WERI-Rb-1 (cell line): ENCODE measurements at regions not wholly inside any gene's neighbourhood (a gene's known extent, or its start where the extent isn't known, plus 50 kb on each side); places are given as distances from the start of the nearest gene placed in this dataset.

Experiments used
- DNase-seq: peaks from one replicate; pipeline ENCODE4 v3.0.0-alpha.2; 2020
- H3K27ac ChIP-seq: fragments of 250-450 bp; sonication (Bioruptor Pico); 2 replicates; pipeline ENCODE4 v1.5.1; 2020; ENCODE audit warnings: mild to moderate bottlenecking, moderate library complexity
- H3K27me3 ChIP-seq: fragments of 250-450 bp; sonication (Bioruptor Pico); 2 replicates; pipeline ENCODE4 v1.5.1; 2021; ENCODE audit warnings: mild to moderate bottlenecking, low read depth, moderate library complexity; ENCODE audit not compliant: insufficient read depth, severe bottlenecking
- H3K36me3 ChIP-seq: fragments of 250-450 bp; sonication (Bioruptor Pico); 2 replicates; pipeline ENCODE4 v1.5.1; 2020; ENCODE audit warnings: mild to moderate bottlenecking, moderate library complexity
- H3K4me3 ChIP-seq: 2 replicates; pipeline ENCODE4 v1.5.1; 2011; ENCODE audit warnings: low read depth, mild to moderate bottlenecking, control low read depth, low read length
- H3K9me3 ChIP-seq: fragments of 250-450 bp; sonication (Bioruptor Pico); 2 replicates; pipeline ENCODE4 v1.5.1; 2021; ENCODE audit warnings: mild to moderate bottlenecking, moderate library complexity; ENCODE audit not compliant: severe bottlenecking
- TF ChIP-seq, protein P1 (sequence below): IDR thresholded peaks from 2 replicates; pipeline ENCODE4 v1.5.1; 2011; ENCODE audit warnings: low read depth, mild to moderate bottlenecking, control low read depth, inconsistent platforms, low read length

DNA sequence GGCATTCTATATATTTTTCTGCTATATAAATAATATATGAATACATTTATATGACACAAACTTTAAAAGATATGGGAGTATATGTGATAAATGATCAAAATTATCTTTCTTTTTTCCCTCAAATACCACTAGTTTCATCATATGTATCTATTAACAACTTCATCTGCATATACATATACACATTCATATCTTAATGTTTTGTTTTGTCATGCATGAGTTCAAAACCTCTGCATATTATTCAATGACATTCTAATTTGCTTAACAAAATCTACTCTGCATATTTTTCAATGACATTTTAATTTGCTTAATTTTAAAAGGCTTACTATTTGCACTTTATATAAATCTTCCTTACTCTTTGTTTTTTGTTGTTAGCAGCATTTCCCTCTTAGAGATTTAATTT lies 276.2 kb downstream of the PIK3C3 start:
- no peaks in the 10 kb centered on the region for H3K27me3 ChIP-seq
- H3K4me3 ChIP-seq = no peak overlapping the region
- TF ChIP-seq, protein P1, sequence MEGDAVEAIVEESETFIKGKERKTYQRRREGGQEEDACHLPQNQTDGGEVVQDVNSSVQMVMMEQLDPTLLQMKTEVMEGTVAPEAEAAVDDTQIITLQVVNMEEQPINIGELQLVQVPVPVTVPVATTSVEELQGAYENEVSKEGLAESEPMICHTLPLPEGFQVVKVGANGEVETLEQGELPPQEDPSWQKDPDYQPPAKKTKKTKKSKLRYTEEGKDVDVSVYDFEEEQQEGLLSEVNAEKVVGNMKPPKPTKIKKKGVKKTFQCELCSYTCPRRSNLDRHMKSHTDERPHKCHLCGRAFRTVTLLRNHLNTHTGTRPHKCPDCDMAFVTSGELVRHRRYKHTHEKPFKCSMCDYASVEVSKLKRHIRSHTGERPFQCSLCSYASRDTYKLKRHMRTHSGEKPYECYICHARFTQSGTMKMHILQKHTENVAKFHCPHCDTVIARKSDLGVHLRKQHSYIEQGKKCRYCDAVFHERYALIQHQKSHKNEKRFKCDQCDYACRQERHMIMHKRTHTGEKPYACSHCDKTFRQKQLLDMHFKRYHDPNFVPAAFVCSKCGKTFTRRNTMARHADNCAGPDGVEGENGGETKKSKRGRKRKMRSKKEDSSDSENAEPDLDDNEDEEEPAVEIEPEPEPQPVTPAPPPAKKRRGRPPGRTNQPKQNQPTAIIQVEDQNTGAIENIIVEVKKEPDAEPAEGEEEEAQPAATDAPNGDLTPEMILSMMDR = no peak
- no peak overlapping the region for H3K27ac ChIP-seq
- H3K9me3 ChIP-seq = no peaks in the 10 kb centered on the region
- peaks cover 95% of the 10 kb centered on the region for H3K36me3 ChIP-seq
- no peak for DNase-seq

DNA sequence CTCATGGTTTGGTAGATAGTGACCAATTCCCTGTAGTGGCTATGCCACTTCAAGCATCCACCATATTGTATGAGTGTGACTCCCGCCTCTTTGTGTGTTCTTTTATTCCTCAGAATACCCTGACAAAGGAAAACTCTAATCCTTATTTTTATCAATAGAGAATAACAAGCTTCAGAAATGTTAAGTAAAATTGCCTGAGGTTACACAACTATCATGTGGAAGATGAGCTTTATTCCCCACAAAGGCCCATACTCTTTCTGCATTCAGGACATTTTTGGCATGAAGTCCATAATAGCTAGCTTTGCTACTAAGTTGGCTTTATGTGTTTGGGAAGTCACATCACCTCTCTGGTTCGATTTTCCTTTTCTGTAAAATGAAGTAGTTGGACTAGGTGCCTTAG lies 276.8 kb downstream of the PIK3C3 start:
- peaks cover 92% of the 10 kb centered on the region for H3K36me3 ChIP-seq
- TF ChIP-seq, protein P1 = no peak
- H3K9me3 ChIP-seq = no peaks in the 10 kb centered on the region
- no peak for DNase-seq
- no peak overlapping the region for H3K4me3 ChIP-seq
- H3K27me3 ChIP-seq = no peaks in the 10 kb centered on the region
- no peak overlapping the region for H3K27ac ChIP-seq

DNA sequence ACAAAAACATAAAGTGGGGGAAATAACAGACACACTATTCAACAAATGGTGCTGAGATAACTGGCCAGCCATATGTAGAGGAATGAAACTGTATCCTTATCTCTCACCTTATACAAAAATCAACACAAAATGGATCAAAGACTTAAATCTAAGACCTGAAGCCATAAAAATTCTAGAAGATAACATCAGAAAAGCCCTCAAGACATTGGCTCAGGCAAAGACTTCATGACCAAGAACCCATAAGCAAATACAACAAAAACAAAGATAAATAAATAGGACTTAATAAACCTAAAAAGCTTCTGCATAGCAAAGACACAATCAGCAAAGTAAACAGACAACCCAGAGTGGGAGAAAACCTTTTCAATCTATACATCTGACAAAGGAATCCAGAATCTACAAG lies 278.9 kb downstream of the PIK3C3 start:
- no peak for DNase-seq
- TF ChIP-seq, protein P1 = no peak
- peaks cover 93% of the 10 kb centered on the region for H3K36me3 ChIP-seq
- no peak overlapping the region for H3K4me3 ChIP-seq
- H3K27me3 ChIP-seq = no peaks in the 10 kb centered on the region
- H3K27ac ChIP-seq = no peak overlapping the region
- peaks cover 8% of the 10 kb centered on the region for H3K9me3 ChIP-seq

DNA sequence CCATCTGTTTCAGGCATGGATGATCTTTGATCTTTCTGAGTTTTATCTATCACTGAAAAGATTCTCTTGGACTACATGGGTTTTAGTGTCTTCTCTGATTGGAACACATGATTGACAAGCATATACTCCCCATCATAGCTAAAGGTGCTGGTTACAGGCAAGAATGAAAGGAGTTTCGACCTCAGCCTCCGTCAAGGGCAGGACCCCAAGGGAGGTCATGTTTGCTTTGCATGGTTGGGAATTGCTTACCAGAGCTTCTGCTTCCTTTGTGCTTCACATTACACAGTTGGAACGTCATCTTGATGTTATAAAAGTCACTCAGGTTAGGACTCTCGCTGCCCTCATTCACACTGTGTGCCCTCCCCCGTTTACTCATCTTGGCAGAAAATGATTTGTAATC lies 287.7 kb downstream of the PIK3C3 start:
- Histone ChIP-seq H3K4me3 (no peak overlapping the region), H3K9me3 (peaks cover 8% of the 10 kb centered on the region), H3K27me3 (no peaks in the 10 kb centered on the region), H3K36me3 (peaks cover 90% of the 10 kb centered on the region), H3K27ac (no peak overlapping the region)
- TF ChIP-seq, protein P1 = no peak
- DNase-seq = no peak

DNA sequence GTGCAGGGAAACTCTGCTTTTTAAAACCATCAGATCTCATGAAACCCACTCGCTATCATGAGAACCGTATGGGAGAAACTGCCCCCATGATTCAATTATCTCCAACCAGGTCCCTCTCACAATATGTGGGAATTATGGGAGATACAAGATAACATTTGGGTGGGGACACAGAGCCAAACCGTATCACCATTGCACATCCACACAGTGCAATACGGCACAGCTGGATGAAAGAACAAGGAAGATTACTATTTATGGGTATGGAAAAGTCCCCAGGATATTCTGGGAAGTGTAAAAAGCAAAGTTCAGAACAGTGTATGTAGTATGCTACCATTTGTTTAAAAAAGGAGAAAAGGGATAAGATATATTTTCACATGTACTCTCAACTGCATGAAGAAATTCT lies 290.1 kb downstream of the PIK3C3 start:
- TF ChIP-seq, protein P1 = no peak
- Histone ChIP-seq H3K4me3 (no peak overlapping the region), H3K27me3 (no peaks in the 10 kb centered on the region), H3K27ac (no peak overlapping the region), H3K36me3 (peaks cover 90% of the 10 kb centered on the region), H3K9me3 (no peaks in the 10 kb centered on the region)
- no peak for DNase-seq
